A673 (cell line): ENCODE measurements at regions not wholly inside any gene's neighbourhood (a gene's known extent, or its start where the extent isn't known, plus 50 kb on each side); places are given as distances from the start of the nearest gene placed in this dataset.

Source experiments
- BruUV-seq: library from RNA; stranded (reverse); fragments of 400-500 nt; replicated peaks from 2 replicates; lab custom pipeline; 2021; lab: Mats Ljungman, UMichigan
- CTCF ChIA-PET: fragments of 300-600 bp; sonication (Branson Sonifier 250); formaldehyde crosslinking; loops from one replicate; lab custom pipeline; 2022; ENCODE audit warnings: antibody characterized with exemption; lab: Charles Lee
- POLR2A ChIA-PET: fragments of 300-600 bp; sonication (Branson Sonifier 250); formaldehyde crosslinking; loops from one replicate; lab custom pipeline; 2022; ENCODE audit warnings: antibody characterized with exemption; ENCODE audit not compliant: low non-redundant PET; lab: Charles Lee
- DNase-seq: peaks from one replicate; pipeline ENCODE4 v3.0.0-alpha.2; 2015; ENCODE audit warnings: low spot score
- H3K27ac ChIP-seq: fragments of 200-600 bp; sonication (generic); 2 replicates; pipeline ENCODE4 v1.5.1; 2016; ENCODE audit warnings: mixed run types, low read depth, mild to moderate bottlenecking, mixed read lengths, antibody characterized with exemption, low read length; ENCODE audit not compliant: poor library complexity, severe bottlenecking
- H3K27me3 ChIP-seq: fragments of 200-600 bp; sonication (generic); replicated peaks from 2 replicates; pipeline ENCODE4 v1.6.1; 2017; ENCODE audit warnings: mixed run types, low read depth, mild to moderate bottlenecking, mixed read lengths, antibody characterized with exemption, low read length; ENCODE audit not compliant: insufficient read depth, poor library complexity
- H3K36me3 ChIP-seq: fragments of 200-600 bp; sonication (generic); 2 replicates; pipeline ENCODE4 v1.6.1; 2016; ENCODE audit warnings: mixed run types, mild to moderate bottlenecking, mixed read lengths, antibody characterized with exemption, low read length; ENCODE audit not compliant: insufficient read depth, poor library complexity, severe bottlenecking
- H3K4me1 ChIP-seq: fragments of 200-600 bp; sonication (generic); 2 replicates; pipeline ENCODE4 v1.6.1; 2017; ENCODE audit warnings: mixed run types, mild to moderate bottlenecking, mixed read lengths, antibody characterized with exemption, low read length; ENCODE audit not compliant: insufficient read depth, poor library complexity, severe bottlenecking
- H3K4me3 ChIP-seq: fragments of 200-600 bp; sonication (generic); 2 replicates; pipeline ENCODE4 v1.5.1; 2016; ENCODE audit warnings: low read depth, mixed run types, mild to moderate bottlenecking, mixed read lengths, low read length; ENCODE audit not compliant: poor library complexity, severe bottlenecking
- H3K9me3 ChIP-seq: fragments of 200-600 bp; sonication (generic); 2 replicates; pipeline ENCODE4 v1.6.1; 2016; ENCODE audit warnings: mixed run types, low read depth, mild to moderate bottlenecking, mixed read lengths, antibody characterized with exemption, low read length; ENCODE audit not compliant: poor library complexity, severe bottlenecking
- EZH2 ChIP-seq: fragments of 200-600 bp; sonication (generic); IDR thresholded peaks from 2 replicates; pipeline ENCODE4 v1.6.1; 2017; ENCODE audit warnings: borderline replicate concordance, low read depth, mild to moderate bottlenecking, mixed read lengths, antibody characterized with exemption, low read length; ENCODE audit not compliant: poor library complexity, severe bottlenecking
- intact Hi-C: fragments of 100-400 bp; cut with micrococcal nuclease; formaldehyde crosslinking; loops from one replicate; pipeline ENCODE4 v1.10.0; 2022; ENCODE audit not compliant: unreplicated experiment
- TF ChIP-seq, protein P1 (sequence below): fragments of 300-800, 200-600 bp; sonication (generic); conservative IDR thresholded peaks from 2 replicates; pipeline ENCODE4 v1.5.1; 2017; ENCODE audit warnings: low read depth, mild to moderate bottlenecking, antibody characterized with exemption, low read length, moderate library complexity, mixed read lengths

DNA sequence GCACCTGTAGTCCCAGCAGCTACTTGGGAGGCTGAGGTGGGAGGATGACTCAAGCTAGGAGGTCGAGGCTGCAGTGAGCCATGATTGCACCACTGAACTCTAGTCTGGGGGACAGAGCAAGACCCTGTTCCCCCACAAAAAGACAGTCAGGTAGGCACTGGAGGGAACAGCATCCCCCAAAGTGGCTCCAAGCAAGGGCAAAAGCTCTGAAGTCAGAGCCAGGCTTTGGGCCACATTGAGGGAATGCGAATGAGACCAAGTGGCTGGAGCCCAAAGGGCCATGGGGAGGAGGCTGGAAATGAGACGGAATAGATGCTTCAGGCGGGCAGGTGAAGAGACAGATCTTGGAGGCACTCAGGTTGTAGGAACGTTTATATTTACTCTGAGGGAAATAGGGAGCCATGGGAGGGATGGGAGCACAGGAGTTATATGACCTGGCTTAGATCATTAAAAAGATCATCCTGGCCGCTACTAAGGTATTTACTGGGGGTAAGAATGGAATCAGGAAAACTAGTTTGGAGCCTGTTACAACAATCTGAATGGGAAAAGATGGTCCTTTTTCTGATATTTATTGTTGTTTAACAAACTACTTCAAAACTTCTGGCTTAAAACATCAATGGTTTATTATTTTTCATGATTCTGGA, 229.6 kb upstream of the ZNF217 start:
- TF ChIP-seq, protein P1, sequence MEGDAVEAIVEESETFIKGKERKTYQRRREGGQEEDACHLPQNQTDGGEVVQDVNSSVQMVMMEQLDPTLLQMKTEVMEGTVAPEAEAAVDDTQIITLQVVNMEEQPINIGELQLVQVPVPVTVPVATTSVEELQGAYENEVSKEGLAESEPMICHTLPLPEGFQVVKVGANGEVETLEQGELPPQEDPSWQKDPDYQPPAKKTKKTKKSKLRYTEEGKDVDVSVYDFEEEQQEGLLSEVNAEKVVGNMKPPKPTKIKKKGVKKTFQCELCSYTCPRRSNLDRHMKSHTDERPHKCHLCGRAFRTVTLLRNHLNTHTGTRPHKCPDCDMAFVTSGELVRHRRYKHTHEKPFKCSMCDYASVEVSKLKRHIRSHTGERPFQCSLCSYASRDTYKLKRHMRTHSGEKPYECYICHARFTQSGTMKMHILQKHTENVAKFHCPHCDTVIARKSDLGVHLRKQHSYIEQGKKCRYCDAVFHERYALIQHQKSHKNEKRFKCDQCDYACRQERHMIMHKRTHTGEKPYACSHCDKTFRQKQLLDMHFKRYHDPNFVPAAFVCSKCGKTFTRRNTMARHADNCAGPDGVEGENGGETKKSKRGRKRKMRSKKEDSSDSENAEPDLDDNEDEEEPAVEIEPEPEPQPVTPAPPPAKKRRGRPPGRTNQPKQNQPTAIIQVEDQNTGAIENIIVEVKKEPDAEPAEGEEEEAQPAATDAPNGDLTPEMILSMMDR, result no peak
- TF ChIP-seq EZH2, result no peak
- Histone ChIP-seq H3K27me3 (no peaks in the 10 kb centered on the region), H3K36me3 (no peaks in the 10 kb centered on the region), H3K9me3 (no peaks in the 10 kb centered on the region), H3K4me3 (no peak overlapping the region), H3K4me1 (peaks cover 19% of the 10 kb centered on the region), H3K27ac (no peak overlapping the region)
- CTCF ChIA-PET, result no interaction called here
- intact Hi-C loops, result no loop called here
- no peak for DNase-seq
- POLR2A ChIA-PET, result no interaction called here
- BruUV-seq, result no TSS peak

GRCh38 chr20:53822534-53822933, 228.9 kb upstream of the ZNF217 start:
- Histone ChIP-seq H3K27ac (no peak overlapping the region), H3K4me1 (peaks cover 12% of the 10 kb centered on the region), H3K27me3 (no peaks in the 10 kb centered on the region), H3K36me3 (no peaks in the 10 kb centered on the region), H3K9me3 (no peaks in the 10 kb centered on the region), H3K4me3 (no peak overlapping the region)
- BruUV-seq, result no TSS peak
- CTCF ChIA-PET, result no interaction called here
- POLR2A ChIA-PET, result no interaction called here
- intact Hi-C loops, result no loop called here
- no peak for DNase-seq
- TF ChIP-seq, protein P1, result no peak
- no peak for TF ChIP-seq EZH2

- Histone ChIP-seq H3K36me3 (no peaks in the 10 kb centered on the region), H3K4me3 (no peak overlapping the region), H3K4me1 (no peaks in the 10 kb centered on the region), H3K9me3 (no peaks in the 10 kb centered on the region), H3K27me3 (no peaks in the 10 kb centered on the region), H3K27ac (no peak overlapping the region)
- intact Hi-C loops, result no loop called here
- DNase-seq, result no peak
- POLR2A ChIA-PET, result no interaction called here
- BruUV-seq, result no TSS peak
- CTCF ChIA-PET, result no interaction called here
- TF ChIP-seq, protein P1, result no peak
Observed at GRCh38 chr20:53819973-53820451, 226.4 kb upstream of the ZNF217 start.
